ENCODE measurements at regions not wholly inside any gene's neighbourhood (a gene's known extent, or its start where the extent isn't known, plus 50 kb on each side); places are given as distances from the start of the nearest gene placed in this dataset.
"Not testable (repeated sequence)": the region's sequence is repeated elsewhere in the genome, so short reads cannot be mapped to it uniquely, and the experiment has no call there.

- no peak for DNase-seq (ENCODE audit: extremely low read depth in 1 of 2, low read depth in 1 of 2)
Observed at GRCh38 chr16:77488652-77489051, 53.8 kb upstream of the ADAMTS18 start.

- DNase-seq (ENCODE audit: extremely low read depth in 1 of 2, low read depth in 1 of 2), result no peak
Observed at GRCh38 chr16:77491091-77491490, 56.3 kb upstream of the ADAMTS18 start.

- no peak for DNase-seq (ENCODE audit: extremely low read depth in 1 of 2, low read depth in 1 of 2)
Observed at GRCh38 chr16:77496934-77497333, 62.1 kb upstream of the ADAMTS18 start.

- DNase-seq (ENCODE audit: extremely low read depth in 1 of 2, low read depth in 1 of 2), result no peak
Observed at GRCh38 chr16:77499373-77500285, 64.8 kb upstream of the ADAMTS18 start.

- no peak for DNase-seq (ENCODE audit: extremely low read depth in 1 of 2, low read depth in 1 of 2)
Observed at GRCh38 chr16:77500286-77500598, 65.4 kb upstream of the ADAMTS18 start.

- DNase-seq (ENCODE audit: extremely low read depth in 1 of 2, low read depth in 1 of 2), result no peak
Observed at GRCh38 chr16:77500934-77501664, 66.3 kb upstream of the ADAMTS18 start.

- DNase-seq (ENCODE audit: extremely low read depth in 1 of 2, low read depth in 1 of 2), result no peak
Observed at GRCh38 chr16:77502448-77502847, 67.6 kb upstream of the ADAMTS18 start.

- not testable (repeated sequence) for DNase-seq (ENCODE audit: extremely low read depth in 1 of 2, low read depth in 1 of 2)
Observed at GRCh38 chr16:77506492-77506891, 71.7 kb upstream of the ADAMTS18 start.

- DNase-seq (ENCODE audit: extremely low read depth in 1 of 2, low read depth in 1 of 2), result no peak
Observed at GRCh38 chr16:77509051-77509450, 74.2 kb upstream of the ADAMTS18 start.

- DNase-seq (ENCODE audit: extremely low read depth in 1 of 2, low read depth in 1 of 2), result no peak
Observed at GRCh38 chr16:77509796-77510195, 75.0 kb upstream of the ADAMTS18 start.

GRCh38 chr16:77511053-77511452 is 76.2 kb upstream of the ADAMTS18 start:
- no peak for DNase-seq (ENCODE audit: extremely low read depth in 1 of 2, low read depth in 1 of 2)

- DNase-seq (ENCODE audit: extremely low read depth in 1 of 2, low read depth in 1 of 2), result no peak
Observed at GRCh38 chr16:77514500-77515220, 79.8 kb upstream of the ADAMTS18 start.

GRCh38 chr16:77525226-77525625 is 90.4 kb upstream of the ADAMTS18 start:
- DNase-seq (ENCODE audit: extremely low read depth in 1 of 2, low read depth in 1 of 2), result not testable (repeated sequence)

- no peak for DNase-seq (ENCODE audit: extremely low read depth in 1 of 2, low read depth in 1 of 2)
Observed at GRCh38 chr16:77531752-77532151, 96.9 kb upstream of the ADAMTS18 start.

- no peak for DNase-seq (ENCODE audit: extremely low read depth in 1 of 2, low read depth in 1 of 2)
Observed at GRCh38 chr16:77536809-77537208, 102.0 kb upstream of the ADAMTS18 start.

- no peak for DNase-seq (ENCODE audit: extremely low read depth in 1 of 2, low read depth in 1 of 2)
Observed at GRCh38 chr16:77539421-77540034, 104.7 kb upstream of the ADAMTS18 start.

GRCh38 chr16:77540646-77541045 is 105.8 kb upstream of the ADAMTS18 start:
- DNase-seq (ENCODE audit: extremely low read depth in 1 of 2, low read depth in 1 of 2), result no peak

GRCh38 chr16:77541165-77541564 is 106.3 kb upstream of the ADAMTS18 start:
- no peak for DNase-seq (ENCODE audit: extremely low read depth in 1 of 2, low read depth in 1 of 2)

- no peak for DNase-seq (ENCODE audit: extremely low read depth in 1 of 2, low read depth in 1 of 2)
Observed at GRCh38 chr16:77548151-77548550, 113.3 kb upstream of the ADAMTS18 start.

GRCh38 chr16:77548766-77549165 is 113.9 kb upstream of the ADAMTS18 start:
- no peak for DNase-seq (ENCODE audit: extremely low read depth in 1 of 2, low read depth in 1 of 2)

- DNase-seq (ENCODE audit: extremely low read depth in 1 of 2, low read depth in 1 of 2), result no peak
Observed at GRCh38 chr16:77549876-77550275, 115.0 kb upstream of the ADAMTS18 start.
